ENCODE measurements at regions not wholly inside any gene's neighbourhood (a gene's known extent, or its start where the extent isn't known, plus 50 kb on each side); places are given as distances from the start of the nearest gene placed in this dataset.

DNA sequence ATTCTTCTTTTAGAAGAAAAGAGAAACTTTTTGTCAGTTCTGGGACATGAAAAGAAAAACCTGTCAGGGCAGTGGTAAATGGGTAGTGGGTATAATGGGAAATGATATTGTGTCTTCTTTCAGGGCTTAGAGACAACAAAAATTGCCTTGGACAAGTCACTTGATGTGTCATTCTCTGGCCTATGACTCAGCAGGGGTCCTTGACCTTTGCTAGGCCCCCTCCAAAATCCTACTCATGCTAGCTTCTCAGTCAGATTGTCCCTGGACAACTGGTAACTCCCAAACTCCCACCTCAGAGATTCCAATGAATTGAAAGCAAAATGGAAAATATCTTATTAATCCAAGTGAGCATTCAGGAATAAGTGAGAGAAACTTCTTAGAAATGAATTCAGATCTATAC is 258.8 kb upstream of the SPRY2 start:
- no peak for DNase-seq

GRCh38 chr13:80598189-80598588 is 257.3 kb upstream of the SPRY2 start:
- DNase-seq = no peak

- DNase-seq = no peak
Observed at GRCh38 chr13:80591976-80592740, 251.2 kb upstream of the SPRY2 start.

- no peak for DNase-seq
Observed at GRCh38 chr13:80590551-80590950, 249.6 kb upstream of the SPRY2 start.

DNA sequence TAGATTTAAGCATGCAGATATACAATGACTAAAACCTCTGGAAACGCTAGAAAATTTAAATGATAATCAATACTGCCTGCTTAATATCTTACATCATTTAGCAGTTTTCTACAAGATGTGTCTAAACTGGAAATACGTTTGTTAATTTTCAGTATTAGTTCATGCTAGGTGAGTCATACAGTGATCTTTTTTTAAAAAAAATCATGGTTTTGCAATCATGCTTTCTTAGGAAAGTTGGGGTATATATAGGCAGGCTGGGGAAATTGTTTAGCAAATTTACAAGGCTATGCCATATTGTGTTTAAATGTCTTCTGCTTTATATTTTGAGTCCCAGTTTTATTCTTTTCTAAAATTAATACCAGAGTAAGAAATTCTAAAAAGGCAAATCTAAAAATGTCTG is 245.4 kb upstream of the SPRY2 start:
- no peak for DNase-seq

GRCh38 chr13:80585531-80585930 is 244.6 kb upstream of the SPRY2 start:
- DNase-seq = no peak

DNA sequence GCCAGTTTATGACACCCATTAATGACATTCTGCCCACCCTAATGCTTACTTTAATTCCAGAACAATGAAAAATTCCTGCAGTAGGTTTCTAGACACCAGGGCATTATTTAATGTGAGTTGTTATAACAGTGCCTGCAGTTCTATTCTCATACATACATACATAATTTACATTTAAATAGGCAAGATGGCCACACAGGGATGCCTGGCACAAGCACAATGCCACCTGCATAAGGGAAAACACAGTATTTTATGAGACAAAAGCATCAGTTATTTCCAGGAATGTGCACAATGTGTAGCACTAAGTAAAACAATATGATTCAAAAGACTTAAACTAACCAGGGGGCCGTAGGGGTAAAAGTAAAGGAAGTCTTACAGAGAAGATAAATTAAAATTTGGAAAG is 243.9 kb upstream of the SPRY2 start:
- DNase-seq = no peak

GRCh38 chr13:80584306-80584705 is 243.4 kb upstream of the SPRY2 start:
- no peak for DNase-seq

- no peak for DNase-seq
Observed at GRCh38 chr13:80577926-80578670, 237.2 kb upstream of the SPRY2 start.

GRCh38 chr13:80577285-80577684 is 236.4 kb upstream of the SPRY2 start:
- DNase-seq = no peak

GRCh38 chr13:80574113-80574850 is 233.4 kb upstream of the SPRY2 start:
- no peak for DNase-seq

DNA sequence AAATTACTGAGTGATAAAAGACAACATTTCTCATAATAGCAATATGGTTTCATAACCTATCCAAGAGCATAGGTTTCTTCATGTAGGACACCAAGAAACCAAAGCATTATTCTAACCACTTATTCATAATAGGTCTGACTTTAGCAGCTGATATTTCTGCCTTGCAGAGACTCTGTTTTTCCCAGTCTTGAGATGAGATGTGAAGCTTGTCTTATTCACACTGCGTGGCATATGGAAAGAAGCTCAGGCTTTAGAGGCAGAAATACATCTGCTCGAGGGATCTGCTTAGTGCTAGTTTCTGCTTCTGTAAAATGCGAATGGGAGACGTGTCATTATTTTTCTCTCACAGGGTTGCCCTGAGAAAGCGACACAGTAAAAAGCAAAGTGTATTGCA is 232.0 kb upstream of the SPRY2 start:
- DNase-seq = no peak

GRCh38 chr13:80572308-80572922 is 231.5 kb upstream of the SPRY2 start:
- DNase-seq = no peak

DNA sequence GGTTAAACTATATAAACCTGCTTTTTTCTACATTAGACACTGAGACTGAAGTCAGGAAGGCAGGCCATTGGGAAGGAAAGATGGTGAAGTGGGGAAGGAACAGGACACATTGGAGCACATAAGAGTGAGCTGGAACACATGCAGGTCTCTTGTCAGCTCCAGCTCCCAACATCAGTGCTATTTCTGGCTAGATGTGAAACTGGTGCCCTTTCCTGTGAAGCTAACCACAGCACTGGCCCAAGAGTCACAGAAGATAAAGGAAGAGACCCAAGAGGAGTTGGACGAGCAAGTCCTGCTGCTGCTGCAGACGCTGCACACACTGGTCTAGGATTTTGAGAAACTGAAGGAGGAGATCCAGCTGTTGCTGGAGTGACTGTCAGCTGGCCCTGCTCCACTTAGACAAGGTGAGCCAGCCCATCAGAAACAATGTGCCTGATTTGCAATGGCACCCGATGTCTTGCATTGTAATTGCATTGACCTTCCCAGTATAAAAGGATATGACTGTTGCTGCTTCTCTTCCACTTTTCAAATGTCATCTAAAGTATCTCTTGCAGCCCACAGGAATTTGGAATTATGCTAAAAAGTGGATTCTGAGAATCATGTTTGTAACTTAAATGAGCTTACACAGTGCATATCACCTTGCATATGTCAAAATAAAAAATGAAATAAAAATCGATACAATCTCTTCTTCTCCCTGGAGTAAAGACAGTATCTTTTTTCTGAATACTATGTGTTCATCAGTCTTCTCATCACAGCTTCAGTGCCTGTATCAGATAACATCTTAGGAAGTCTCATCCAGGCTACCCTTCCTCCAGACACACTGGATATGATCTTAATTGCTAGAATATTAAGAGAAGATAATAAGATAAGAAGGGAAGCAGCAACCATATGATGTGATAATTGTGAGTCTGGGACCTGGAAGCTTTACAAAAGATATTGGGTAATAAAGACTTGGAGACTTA is 230.7 kb upstream of the SPRY2 start:
- no peak for DNase-seq

GRCh38 chr13:80563439-80563838 is 222.5 kb upstream of the SPRY2 start:
- no peak for DNase-seq

GRCh38 chr13:80562433-80563156 is 221.7 kb upstream of the SPRY2 start:
- DNase-seq = no peak

GRCh38 chr13:80560609-80561008 is 219.7 kb upstream of the SPRY2 start:
- DNase-seq = no peak

GRCh38 chr13:80559944-80560343 is 219.0 kb upstream of the SPRY2 start:
- DNase-seq = no peak

- DNase-seq = no peak
Observed at GRCh38 chr13:80558074-80558473, 217.1 kb upstream of the SPRY2 start.

DNA sequence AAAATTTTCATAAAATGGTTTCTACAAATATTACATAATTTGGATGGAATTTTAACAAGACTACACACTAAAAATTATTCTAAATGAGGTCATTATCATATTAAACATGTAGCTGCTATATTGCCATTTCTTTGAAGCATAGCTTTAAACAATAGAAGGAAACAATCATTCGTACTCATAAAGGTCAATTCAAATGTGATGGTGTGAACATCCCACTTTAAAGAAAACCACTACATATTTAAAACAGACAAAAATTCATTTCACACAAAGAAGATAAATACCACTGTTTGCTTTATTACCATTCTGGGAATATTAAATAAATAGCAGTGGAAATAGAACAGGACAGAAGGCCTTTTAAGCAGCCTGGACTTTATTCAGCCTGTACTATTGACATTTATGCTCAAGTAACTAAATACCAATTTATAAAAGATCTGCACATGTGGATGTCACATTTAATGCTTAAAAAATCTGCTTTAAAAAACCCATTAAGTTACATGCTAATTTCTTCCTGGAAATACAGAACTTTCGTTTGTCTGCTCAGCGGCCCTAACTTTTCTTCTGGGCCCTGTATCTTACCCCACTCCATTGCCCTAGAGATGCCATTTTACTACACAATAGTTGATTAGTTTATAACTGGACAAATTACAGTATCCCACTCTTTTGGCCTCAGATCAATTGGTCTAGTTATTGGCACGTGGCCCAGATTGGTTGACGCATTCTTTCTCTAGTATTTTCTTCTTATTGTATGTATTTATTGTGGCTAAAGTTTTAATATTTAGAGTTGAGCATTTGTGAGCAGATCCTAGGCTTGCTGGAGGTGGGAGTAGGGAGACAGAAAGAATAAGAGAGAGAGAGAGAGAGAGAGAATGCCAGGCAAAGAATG is 215.1 kb upstream of the SPRY2 start:
- no peak for DNase-seq
